GM21447 (cell line): ENCODE measurements at regions not wholly inside any gene's neighbourhood (a gene's known extent, or its start where the extent isn't known, plus 50 kb on each side); places are given as distances from the start of the nearest gene placed in this dataset.

ENCODE experiments used
- ATAC-seq: cut with Tn5 transposase; IDR thresholded peaks from one replicate; pipeline ENCODE4 v1.9.1; 2021; ENCODE audit not compliant: unreplicated experiment

- no peak for ATAC-seq
Measured at GRCh38 chr4:17068891-17069290, 170.4 kb upstream of the LDB2 start.

GRCh38 chr4:17068392-17068791 is 169.9 kb upstream of the LDB2 start:
- ATAC-seq = no peak

- ATAC-seq = no peak
Measured at GRCh38 chr4:17066972-17067371, 168.5 kb upstream of the LDB2 start.

GRCh38 chr4:17066236-17066635 is 167.8 kb upstream of the LDB2 start:
- no peak for ATAC-seq

- ATAC-seq = no peak
Measured at GRCh38 chr4:17065821-17066220, 167.4 kb upstream of the LDB2 start.

- ATAC-seq = no peak
Measured at GRCh38 chr4:17064959-17065358, 166.5 kb upstream of the LDB2 start.

- no peak for ATAC-seq
Measured at GRCh38 chr4:17063888-17064287, 165.4 kb upstream of the LDB2 start.

GRCh38 chr4:17060230-17060629 is 161.8 kb upstream of the LDB2 start:
- no peak for ATAC-seq

- no peak for ATAC-seq
Measured at GRCh38 chr4:17058916-17059741, 160.7 kb upstream of the LDB2 start.

GRCh38 chr4:17058536-17058915 is 160.1 kb upstream of the LDB2 start:
- ATAC-seq = no peak

- no peak for ATAC-seq
Measured at GRCh38 chr4:17057035-17057434, 158.6 kb upstream of the LDB2 start.

GRCh38 chr4:17055788-17056187 is 157.3 kb upstream of the LDB2 start:
- no peak for ATAC-seq

- ATAC-seq = no peak
Measured at GRCh38 chr4:17045866-17046265, 147.4 kb upstream of the LDB2 start.

GRCh38 chr4:17038510-17039176 is 140.2 kb upstream of the LDB2 start:
- no peak for ATAC-seq

GRCh38 chr4:17033768-17034181 is 135.3 kb upstream of the LDB2 start:
- ATAC-seq = no peak

GRCh38 chr4:17033025-17033767 is 134.8 kb upstream of the LDB2 start:
- ATAC-seq = no peak

GRCh38 chr4:17030543-17030942 is 132.1 kb upstream of the LDB2 start:
- no peak for ATAC-seq

GRCh38 chr4:17029964-17030363 is 131.5 kb upstream of the LDB2 start:
- ATAC-seq = no peak

- ATAC-seq = no peak
Measured at GRCh38 chr4:17029432-17029831, 131.0 kb upstream of the LDB2 start.

GRCh38 chr4:17027495-17027894 is 129.1 kb upstream of the LDB2 start:
- ATAC-seq = no peak

- no peak for ATAC-seq
Measured at GRCh38 chr4:17024425-17024824, 126.0 kb upstream of the LDB2 start.

GRCh38 chr4:17020901-17021300 is 122.5 kb upstream of the LDB2 start:
- no peak for ATAC-seq
